ENCODE measurements at regions not wholly inside any gene's neighbourhood (a gene's known extent, or its start where the extent isn't known, plus 50 kb on each side); places are given as distances from the start of the nearest gene placed in this dataset.

GRCh38 chrX:69038816-69039215, 126.4 kb downstream of the PJA1 start:
- H3K27ac ChIP-seq: no peak overlapping the region
- no peak for TF ChIP-seq ZFX (IDR thresholded peaks at IDR 0.05; ENCODE audit: borderline replicate concordance)
- TF ChIP-seq CTCF (IDR thresholded peaks at IDR 0.05): no peak

GRCh38 chrX:69038188-69038587, 127.1 kb downstream of the PJA1 start:
- TF ChIP-seq CTCF (IDR thresholded peaks at IDR 0.05) (no peak), ZFX (IDR thresholded peaks at IDR 0.05; ENCODE audit: borderline replicate concordance) (no peak)
- H3K27ac ChIP-seq: no peak overlapping the region

- TF ChIP-seq ZFX (IDR thresholded peaks at IDR 0.05; ENCODE audit: borderline replicate concordance) (no peak), CTCF (IDR thresholded peaks at IDR 0.05) (no peak)
- H3K27ac ChIP-seq: no peak overlapping the region
Measured at GRCh38 chrX:69037786-69038185, 127.5 kb downstream of the PJA1 start.

GRCh38 chrX:69036674-69037573, 128.3 kb downstream of the PJA1 start:
- TF ChIP-seq ZFX (IDR thresholded peaks at IDR 0.05; ENCODE audit: borderline replicate concordance): no peak

GRCh38 chrX:69034451-69034850, 130.8 kb downstream of the PJA1 start:
- H3K27ac ChIP-seq: no peak overlapping the region
- no peak for TF ChIP-seq CTCF (IDR thresholded peaks at IDR 0.05)
- no peak for TF ChIP-seq ZFX (IDR thresholded peaks at IDR 0.05; ENCODE audit: borderline replicate concordance)

More at GRCh38 chrX:69036674-69037573, 128.3 kb downstream of the PJA1 start:
- no peak overlapping the region for H3K27ac ChIP-seq

GRCh38 chrX:69033936-69034335, 131.3 kb downstream of the PJA1 start:
- no peak overlapping the region for H3K27ac ChIP-seq
- TF ChIP-seq CTCF (IDR thresholded peaks at IDR 0.05) (no peak), ZFX (IDR thresholded peaks at IDR 0.05; ENCODE audit: borderline replicate concordance) (no peak)

GRCh38 chrX:69032601-69033000, 132.7 kb downstream of the PJA1 start:
- TF ChIP-seq ZFX (IDR thresholded peaks at IDR 0.05; ENCODE audit: borderline replicate concordance) (no peak), CTCF (IDR thresholded peaks at IDR 0.05) (no peak)
- H3K27ac ChIP-seq: no peak overlapping the region
